K562 (cell line): ENCODE measurements at regions not wholly inside any gene's neighbourhood (a gene's known extent, or its start where the extent isn't known, plus 50 kb on each side); places are given as distances from the start of the nearest gene placed in this dataset.

ENCODE experiments used
- CEBPB ChIP-seq: fragments of 450-650 bp; IDR thresholded peaks from 2 replicates; pipeline ENCODE4 v1.6.1; 2016; ENCODE audit warnings: missing genetic modification characterization, missing compliant biosample characterization
- CSDE1 ChIP-seq, 2 experiments: fragments of 450-650 bp; IDR thresholded peaks; 2 replicates each; pipeline ENCODE4 v1.6.1; 2016; ENCODE audit warnings: mild to moderate bottlenecking in 1 of 2
- E4F1 ChIP-seq: fragments of 250-450 bp; sonication (Bioruptor Pico); IDR thresholded peaks from 2 replicates; pipeline ENCODE4 v1.5.0; 2021; ENCODE audit warnings: mild to moderate bottlenecking, borderline replicate concordance
- ETS1 ChIP-seq: conservative IDR thresholded peaks from 2 replicates; pipeline ENCODE4 v1.6.1; 2011; ENCODE audit warnings: low read depth, mild to moderate bottlenecking, low read length; ENCODE audit not compliant: control insufficient read depth
- GTF2E2 ChIP-seq: fragments of 200-800 bp; sonication (Bioruptor generic); IDR thresholded peaks from 2 replicates; pipeline ENCODE4 v1.6.1; 2016; ENCODE audit warnings: missing genetic modification characterization, missing compliant biosample characterization
- KLF10 ChIP-seq: fragments of 250-450 bp; sonication (Bioruptor Pico); IDR thresholded peaks from 2 replicates; pipeline ENCODE4 v1.6.1; 2021; ENCODE audit warnings: matching md5 sums
- LARP7 ChIP-seq: fragments of 450-650 bp; IDR thresholded peaks from 2 replicates; pipeline ENCODE4 v1.6.1; 2016
- MTF1 ChIP-seq: fragments of 250-450 bp; sonication (Bioruptor Pico); IDR thresholded peaks from 2 replicates; pipeline ENCODE4 v1.9.0; 2021; ENCODE audit warnings: moderate library complexity, mild to moderate bottlenecking, inconsistent platforms, borderline replicate concordance
- MYC ChIP-seq, 2 experiments: fragments of 250-450 bp in 1 of 2; sonication (Bioruptor Pico) in 1 of 2; IDR thresholded peaks; 2 replicates each; pipeline versions ENCODE4 v1.5.1 to v1.6.1; 2012 to 2021; ENCODE audit warnings: low read depth in 2 of 2, borderline replicate concordance in 1 of 2, improper control_type of control experiment in 1 of 2, low read length in 1 of 2, mild to moderate bottlenecking in 1 of 2, moderate library complexity in 1 of 2
- NFE2 ChIP-seq: IDR thresholded peaks from 2 replicates; pipeline ENCODE4 v1.6.1; 2014; ENCODE audit warnings: antibody characterized with exemption, low read depth
- SMAD2 ChIP-seq: fragments of 150-350 bp; IDR thresholded peaks from 2 replicates; pipeline ENCODE4 v1.6.1; 2014; ENCODE audit warnings: low read depth, mild to moderate bottlenecking, low read length
- TARDBP ChIP-seq: fragments of 450-650 bp; IDR thresholded peaks from 2 replicates; pipeline ENCODE4 v1.6.1; 2016
- ZBTB17 ChIP-seq: fragments of 450-650 bp; formaldehyde crosslinking; IDR thresholded peaks from 2 replicates; pipeline ENCODE4 v1.4.0; 2020; ENCODE audit warnings: mild to moderate bottlenecking
- ZNF436 ChIP-seq: fragments of 250-450, 450-650 bp; sonication (Bioruptor Pico); formaldehyde crosslinking; IDR thresholded peaks from 2 replicates; pipeline ENCODE4 v1.7.0; 2020; ENCODE audit warnings: mild to moderate bottlenecking
- TF ChIP-seq, protein P1 (sequence below): fragments of 450-650 bp; formaldehyde crosslinking; IDR thresholded peaks from 2 replicates; pipeline ENCODE4 v1.4.0; 2020; ENCODE audit warnings: mild to moderate bottlenecking
- TF ChIP-seq, protein P2 (sequence below): fragments of 250-450 bp; sonication (Bioruptor Pico); IDR thresholded peaks from 2 replicates; pipeline ENCODE4 v1.4.0; 2020
- TF ChIP-seq, protein P3 (sequence below): fragments of 450-650 bp; IDR thresholded peaks from 2 replicates; pipeline ENCODE4 v1.6.1; 2016; ENCODE audit warnings: missing biosample characterization, missing genetic modification characterization

DNA sequence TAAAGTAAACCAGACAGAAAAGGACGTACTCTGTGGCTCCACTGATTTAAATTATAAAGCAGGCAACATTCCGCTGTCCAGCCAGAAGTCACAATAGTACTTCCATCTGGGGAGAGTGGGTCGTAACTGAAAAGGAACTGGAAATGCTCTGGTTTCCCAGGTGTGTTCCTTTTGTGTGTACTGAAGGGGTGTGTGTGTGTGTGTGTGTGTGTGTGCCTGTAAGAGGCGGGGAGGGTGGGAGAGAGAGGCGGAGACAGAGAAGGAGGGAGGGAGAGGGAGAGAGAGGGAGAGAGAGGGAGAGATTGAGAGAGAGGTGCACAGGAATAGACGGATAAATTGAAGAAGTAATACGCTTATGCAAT, 178.4 kb upstream of the ZNF184 start (continued):
- TF ChIP-seq, protein P1, sequence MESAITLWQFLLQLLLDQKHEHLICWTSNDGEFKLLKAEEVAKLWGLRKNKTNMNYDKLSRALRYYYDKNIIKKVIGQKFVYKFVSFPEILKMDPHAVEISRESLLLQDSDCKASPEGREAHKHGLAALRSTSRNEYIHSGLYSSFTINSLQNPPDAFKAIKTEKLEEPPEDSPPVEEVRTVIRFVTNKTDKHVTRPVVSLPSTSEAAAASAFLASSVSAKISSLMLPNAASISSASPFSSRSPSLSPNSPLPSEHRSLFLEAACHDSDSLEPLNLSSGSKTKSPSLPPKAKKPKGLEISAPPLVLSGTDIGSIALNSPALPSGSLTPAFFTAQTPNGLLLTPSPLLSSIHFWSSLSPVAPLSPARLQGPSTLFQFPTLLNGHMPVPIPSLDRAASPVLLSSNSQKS (CRISPR knock-in tag), result no peak
- no peak for TF ChIP-seq MTF1
- no peak for TF ChIP-seq ZBTB17
- no peak for TF ChIP-seq ZNF436 (CRISPR knock-in tag)
- peak; percentile 93 for TF ChIP-seq LARP7
- TF ChIP-seq NFE2, result no peak
- TF ChIP-seq, protein P2, sequence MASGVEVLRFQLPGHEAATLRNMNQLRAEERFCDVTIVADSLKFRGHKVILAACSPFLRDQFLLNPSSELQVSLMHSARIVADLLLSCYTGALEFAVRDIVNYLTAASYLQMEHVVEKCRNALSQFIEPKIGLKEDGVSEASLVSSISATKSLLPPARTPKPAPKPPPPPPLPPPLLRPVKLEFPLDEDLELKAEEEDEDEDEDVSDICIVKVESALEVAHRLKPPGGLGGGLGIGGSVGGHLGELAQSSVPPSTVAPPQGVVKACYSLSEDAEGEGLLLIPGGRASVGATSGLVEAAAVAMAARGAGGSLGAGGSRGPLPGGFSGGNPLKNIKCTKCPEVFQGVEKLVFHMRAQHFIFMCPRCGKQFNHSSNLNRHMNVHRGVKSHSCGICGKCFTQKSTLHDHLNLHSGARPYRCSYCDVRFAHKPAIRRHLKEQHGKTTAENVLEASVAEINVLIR (CRISPR knock-in tag), result no peak
- 0 out of 2 replicates have a peak, but pooled peaks have one; percentile 7 for TF ChIP-seq TARDBP
- TF ChIP-seq MYC (IDR thresholded peaks at IDR 0.05; ENCODE audit: low read depth, low read length), result no peak
- TF ChIP-seq MYC (CRISPR knock-in tag; IDR thresholded peaks at IDR 0.05; ENCODE audit: borderline replicate concordance, low read depth), result no peak
- no peak for TF ChIP-seq CEBPB (tag)
- no peak for TF ChIP-seq GTF2E2
- TF ChIP-seq CSDE1 (IDR thresholded peaks at IDR 0.05), result peak in 1 of 2 experiments; percentile 73; a peak in 1 of 4 replicates
- TF ChIP-seq, protein P3, sequence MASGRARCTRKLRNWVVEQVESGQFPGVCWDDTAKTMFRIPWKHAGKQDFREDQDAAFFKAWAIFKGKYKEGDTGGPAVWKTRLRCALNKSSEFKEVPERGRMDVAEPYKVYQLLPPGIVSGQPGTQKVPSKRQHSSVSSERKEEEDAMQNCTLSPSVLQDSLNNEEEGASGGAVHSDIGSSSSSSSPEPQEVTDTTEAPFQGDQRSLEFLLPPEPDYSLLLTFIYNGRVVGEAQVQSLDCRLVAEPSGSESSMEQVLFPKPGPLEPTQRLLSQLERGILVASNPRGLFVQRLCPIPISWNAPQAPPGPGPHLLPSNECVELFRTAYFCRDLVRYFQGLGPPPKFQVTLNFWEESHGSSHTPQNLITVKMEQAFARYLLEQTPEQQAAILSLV, result no peak
- no peak for TF ChIP-seq E4F1 (CRISPR knock-in tag)
- no peak for TF ChIP-seq SMAD2
- no peak for TF ChIP-seq KLF10 (CRISPR knock-in tag)
- no peak for TF ChIP-seq ETS1
